AG10803 (cell line): ENCODE measurements at regions not wholly inside any gene's neighbourhood (a gene's known extent, or its start where the extent isn't known, plus 50 kb on each side); places are given as distances from the start of the nearest gene placed in this dataset.
A peak's percentile ranks its signal among the peaks of the same experiment; 100 is the strongest.

Experiments
- DNase-seq: peaks from one replicate; pipeline ENCODE4 v3.0.0; 2010; ENCODE audit warnings: low read depth
- H3K4me3 ChIP-seq: 2 replicates; pipeline ENCODE4 v1.5.1; 2011; ENCODE audit warnings: mild to moderate bottlenecking, low read length, control low read depth
- TF ChIP-seq, protein P1 (sequence below): conservative IDR thresholded peaks from 2 replicates; pipeline ENCODE4 v1.5.1; 2011; ENCODE audit warnings: mild to moderate bottlenecking, low read length, control low read depth, inconsistent platforms

DNA sequence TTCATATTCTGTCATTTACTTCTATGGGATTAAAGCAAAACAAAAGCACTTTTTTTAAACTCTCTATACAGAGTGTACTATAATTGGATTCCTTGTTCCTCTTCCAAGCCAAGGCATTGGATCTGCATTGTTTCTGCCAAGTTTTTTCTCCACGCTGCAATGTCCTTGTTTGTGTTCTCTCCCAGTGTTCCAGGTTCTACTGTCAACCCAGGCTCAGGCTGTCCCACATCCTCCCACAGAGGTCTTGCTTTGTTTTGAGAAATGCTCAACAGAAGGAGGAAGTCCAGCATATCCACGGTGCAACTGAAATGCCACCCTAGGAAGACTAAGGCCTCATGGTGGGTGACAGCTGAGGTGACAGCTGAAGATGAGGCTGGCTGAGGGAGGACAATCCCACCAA, 287.1 kb upstream of the PRDM1 start:
- peak; percentile 45 for DNase-seq

DNA sequence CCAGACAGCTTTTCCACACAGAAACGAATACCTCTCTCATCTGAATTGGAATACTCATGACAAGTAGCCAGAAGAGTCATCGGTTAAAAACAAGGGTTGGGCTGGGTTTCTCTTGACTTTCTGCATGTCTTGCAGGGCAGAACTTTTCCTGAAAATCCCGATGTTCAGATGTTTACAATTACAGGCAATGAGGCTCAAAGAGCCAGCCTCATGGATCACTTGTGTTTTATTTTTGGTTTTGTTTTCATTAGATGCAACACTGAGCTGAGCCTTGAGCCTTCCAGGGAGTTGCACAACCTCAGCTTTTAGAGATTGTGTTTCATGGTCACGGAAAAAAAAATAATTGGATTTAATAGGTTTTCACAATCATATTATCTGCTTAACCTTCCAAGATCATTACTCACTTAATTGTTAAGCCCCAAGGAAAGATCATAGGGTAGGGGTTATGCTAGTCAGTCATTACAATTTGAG, 288.1 kb upstream of the PRDM1 start:
- DNase-seq: peak; percentile 94
- peak overlapping the region; percentile 25 for H3K4me3 ChIP-seq

More for the DNA sequence above, 287.1 kb upstream of the PRDM1 start:
- TF ChIP-seq, protein P1, sequence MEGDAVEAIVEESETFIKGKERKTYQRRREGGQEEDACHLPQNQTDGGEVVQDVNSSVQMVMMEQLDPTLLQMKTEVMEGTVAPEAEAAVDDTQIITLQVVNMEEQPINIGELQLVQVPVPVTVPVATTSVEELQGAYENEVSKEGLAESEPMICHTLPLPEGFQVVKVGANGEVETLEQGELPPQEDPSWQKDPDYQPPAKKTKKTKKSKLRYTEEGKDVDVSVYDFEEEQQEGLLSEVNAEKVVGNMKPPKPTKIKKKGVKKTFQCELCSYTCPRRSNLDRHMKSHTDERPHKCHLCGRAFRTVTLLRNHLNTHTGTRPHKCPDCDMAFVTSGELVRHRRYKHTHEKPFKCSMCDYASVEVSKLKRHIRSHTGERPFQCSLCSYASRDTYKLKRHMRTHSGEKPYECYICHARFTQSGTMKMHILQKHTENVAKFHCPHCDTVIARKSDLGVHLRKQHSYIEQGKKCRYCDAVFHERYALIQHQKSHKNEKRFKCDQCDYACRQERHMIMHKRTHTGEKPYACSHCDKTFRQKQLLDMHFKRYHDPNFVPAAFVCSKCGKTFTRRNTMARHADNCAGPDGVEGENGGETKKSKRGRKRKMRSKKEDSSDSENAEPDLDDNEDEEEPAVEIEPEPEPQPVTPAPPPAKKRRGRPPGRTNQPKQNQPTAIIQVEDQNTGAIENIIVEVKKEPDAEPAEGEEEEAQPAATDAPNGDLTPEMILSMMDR: no peak
- no peak overlapping the region for H3K4me3 ChIP-seq

GRCh38 chr6:105797286-105797979, 288.7 kb upstream of the PRDM1 start:
- DNase-seq: no peak
- peak overlapping the region; percentile 25 for H3K4me3 ChIP-seq
- TF ChIP-seq, protein P1: no peak

More for the DNA sequence above, 288.1 kb upstream of the PRDM1 start:
- TF ChIP-seq, protein P1: no peak

- TF ChIP-seq, protein P1: no peak
- H3K4me3 ChIP-seq: no peak overlapping the region
- no peak for DNase-seq
These were observed 290.1 kb upstream of the PRDM1 start for GRCh38 chr6:105795913-105796517.

- TF ChIP-seq, protein P1: no peak
- DNase-seq: no peak
- H3K4me3 ChIP-seq: no peak overlapping the region
These were observed 290.8 kb upstream of the PRDM1 start for GRCh38 chr6:105795366-105795765.

DNA sequence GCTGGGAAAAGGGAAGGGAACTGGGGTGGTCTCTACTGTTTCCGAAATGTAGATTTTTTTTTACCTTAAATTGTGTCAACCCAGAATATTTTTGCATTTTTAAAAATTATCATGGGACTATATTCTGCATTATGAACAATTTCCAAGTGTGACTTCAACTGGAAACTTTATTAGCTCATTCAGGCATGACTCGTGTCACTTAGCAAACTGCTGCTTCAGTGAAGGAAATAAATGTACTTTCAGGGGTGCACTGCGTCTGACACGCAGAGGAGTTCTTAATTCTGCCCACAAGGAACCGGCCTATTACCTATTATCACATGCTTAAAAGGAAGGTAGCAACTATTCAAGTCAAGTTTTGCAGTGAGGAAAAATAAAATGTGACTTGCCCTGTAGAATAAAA, 291.3 kb upstream of the PRDM1 start:
- TF ChIP-seq, protein P1: no peak
- DNase-seq: no peak
- H3K4me3 ChIP-seq: no peak overlapping the region

DNA sequence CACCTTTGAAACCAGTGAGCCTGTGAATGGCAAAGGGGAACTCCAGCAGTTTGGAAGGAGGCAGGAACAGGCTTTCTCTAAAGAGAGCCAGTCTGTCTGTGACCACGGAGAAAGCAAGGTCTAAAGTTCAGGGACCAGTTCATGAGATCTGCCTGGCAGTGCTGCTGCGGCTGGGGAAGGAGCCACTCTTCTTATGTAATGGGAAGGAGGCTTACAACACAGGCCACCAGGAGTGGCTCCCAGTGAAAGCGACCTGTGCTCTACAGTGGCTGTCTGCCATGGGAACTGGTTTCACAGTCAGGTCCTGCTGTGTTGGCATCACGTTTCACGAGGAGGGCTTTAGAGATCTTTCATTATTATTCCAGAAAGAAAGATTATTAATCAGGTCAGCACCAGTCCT, 291.9 kb upstream of the PRDM1 start:
- TF ChIP-seq, protein P1: no peak
- DNase-seq: peak; percentile 64
- H3K4me3 ChIP-seq: no peak overlapping the region
